Upper lobe of left lung (tissue), 4 donors: ENCODE measurements at regions not wholly inside any gene's neighbourhood (a gene's known extent, or its start where the extent isn't known, plus 50 kb on each side); places are given as distances from the start of the nearest gene placed in this dataset.

ENCODE experiments used
- EP300 ChIP-seq, 4 donors: sonication (generic); formaldehyde crosslinking; IDR thresholded peaks; one replicate each; pipeline ENCODE4 v1.5.1; 2017; ENCODE audit warnings: antibody characterized with exemption in 4 of 4, control low read depth in 2 of 4
- POLR2A ChIP-seq, 4 donors: fragments of 450-650 bp; IDR thresholded peaks; one replicate each; pipeline ENCODE4 v1.5.1; 2016 to 2017; ENCODE audit warnings: antibody characterized with exemption in 4 of 4, mild to moderate bottlenecking in 2 of 4
- TF ChIP-seq, protein P1 (sequence below), 6 experiments: fragments of 450-650 bp in 4 of 6; fragments of 200-600 bp in 2 of 6; sonication (generic) in 2 of 6; IDR thresholded peaks; one replicate each; pipeline ENCODE4 v1.5.1; 2016 to 2019; ENCODE audit warnings: antibody characterized with exemption in 6 of 6

GRCh38 chr2:59706729-59707128, 846.7 kb downstream of the BCL11A start:
- TF ChIP-seq, protein P1, sequence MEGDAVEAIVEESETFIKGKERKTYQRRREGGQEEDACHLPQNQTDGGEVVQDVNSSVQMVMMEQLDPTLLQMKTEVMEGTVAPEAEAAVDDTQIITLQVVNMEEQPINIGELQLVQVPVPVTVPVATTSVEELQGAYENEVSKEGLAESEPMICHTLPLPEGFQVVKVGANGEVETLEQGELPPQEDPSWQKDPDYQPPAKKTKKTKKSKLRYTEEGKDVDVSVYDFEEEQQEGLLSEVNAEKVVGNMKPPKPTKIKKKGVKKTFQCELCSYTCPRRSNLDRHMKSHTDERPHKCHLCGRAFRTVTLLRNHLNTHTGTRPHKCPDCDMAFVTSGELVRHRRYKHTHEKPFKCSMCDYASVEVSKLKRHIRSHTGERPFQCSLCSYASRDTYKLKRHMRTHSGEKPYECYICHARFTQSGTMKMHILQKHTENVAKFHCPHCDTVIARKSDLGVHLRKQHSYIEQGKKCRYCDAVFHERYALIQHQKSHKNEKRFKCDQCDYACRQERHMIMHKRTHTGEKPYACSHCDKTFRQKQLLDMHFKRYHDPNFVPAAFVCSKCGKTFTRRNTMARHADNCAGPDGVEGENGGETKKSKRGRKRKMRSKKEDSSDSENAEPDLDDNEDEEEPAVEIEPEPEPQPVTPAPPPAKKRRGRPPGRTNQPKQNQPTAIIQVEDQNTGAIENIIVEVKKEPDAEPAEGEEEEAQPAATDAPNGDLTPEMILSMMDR (IDR thresholded peaks at IDR 0.05): no peak
- TF ChIP-seq POLR2A (IDR thresholded peaks at IDR 0.05) (no peak), EP300 (IDR thresholded peaks at IDR 0.05) (no peak)
